Glutamatergic neuron (in vitro differentiated cells): ENCODE measurements at regions not wholly inside any gene's neighbourhood (a gene's known extent, or its start where the extent isn't known, plus 50 kb on each side); places are given as distances from the start of the nearest gene placed in this dataset.

Source experiments
- DNase-seq: peaks from one replicate; pipeline ENCODE4 v3.0.0; 2022
- H3K27ac Mint-ChIP-seq: one replicate; pipeline ENCODE4 v1.8.0; 2020; ENCODE audit warnings: mild to moderate bottlenecking, mixed read lengths, inconsistent platforms; ENCODE audit not compliant: unreplicated experiment
- H3K27me3 Mint-ChIP-seq: one replicate; pipeline ENCODE4 v1.8.0; 2020; ENCODE audit warnings: mild to moderate bottlenecking, moderate library complexity, mixed read lengths, inconsistent platforms; ENCODE audit not compliant: unreplicated experiment
- H3K36me3 Mint-ChIP-seq: one replicate; pipeline ENCODE4 v1.8.0; 2020; ENCODE audit warnings: mild to moderate bottlenecking, mixed read lengths, inconsistent platforms; ENCODE audit not compliant: unreplicated experiment
- H3K4me1 Mint-ChIP-seq: one replicate; pipeline ENCODE4 v1.8.0; 2020; ENCODE audit warnings: mild to moderate bottlenecking, low read depth, mixed read lengths, inconsistent platforms; ENCODE audit not compliant: unreplicated experiment
- H3K4me3 Mint-ChIP-seq: one replicate; pipeline ENCODE4 v1.8.0; 2020; ENCODE audit warnings: mild to moderate bottlenecking, mixed read lengths, inconsistent platforms; ENCODE audit not compliant: unreplicated experiment
- H3K9me3 Mint-ChIP-seq: one replicate; pipeline ENCODE4 v1.8.0; 2020; ENCODE audit warnings: mild to moderate bottlenecking, moderate library complexity, mixed read lengths, inconsistent platforms; ENCODE audit not compliant: unreplicated experiment
- TF ChIP-seq, protein P1 (sequence below): fragments of 200-600 bp; sonication (generic); IDR thresholded peaks from one replicate; pipeline ENCODE4 v1.5.0; 2021; ENCODE audit not compliant: partially characterized antibody, unreplicated experiment

DNA sequence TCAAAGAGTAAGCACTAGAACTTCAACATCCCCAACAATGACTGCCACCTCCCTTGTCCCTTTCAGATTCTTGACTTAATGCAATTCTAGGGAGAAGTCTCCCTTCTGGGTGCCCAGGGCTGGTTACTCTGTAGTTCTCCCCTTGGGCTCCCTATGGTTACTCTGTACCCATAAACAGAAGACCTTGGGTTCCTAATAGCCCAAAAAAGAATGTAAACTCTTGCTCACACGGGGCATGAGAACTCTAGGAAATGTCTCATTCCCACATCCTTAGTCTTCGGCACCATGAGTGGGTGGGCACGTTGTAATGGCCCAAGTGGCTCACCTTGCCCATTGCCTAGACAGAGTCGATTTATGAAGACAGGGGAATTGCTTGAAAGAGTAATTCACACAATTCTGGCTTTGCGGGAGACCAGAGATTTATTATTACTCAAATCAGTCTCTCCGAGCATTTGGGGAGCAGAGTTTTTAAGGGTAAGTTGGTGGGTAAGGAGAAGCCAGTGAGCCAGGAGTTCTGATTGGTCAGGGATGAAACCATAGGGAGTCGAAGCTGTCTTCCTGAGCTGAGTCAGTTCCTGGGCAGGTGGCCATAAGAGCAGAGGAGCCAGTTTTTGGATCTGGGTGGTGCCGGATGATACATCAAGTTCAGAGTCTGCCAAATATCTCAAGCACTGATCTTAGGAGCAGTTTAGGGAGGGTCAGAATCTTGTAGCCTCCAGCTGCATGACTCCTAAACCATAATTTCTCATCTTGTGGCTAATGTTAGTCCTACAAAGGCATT lies 61.2 kb upstream of the SIRPG start:
- no peaks in the 10 kb centered on the region for H3K36me3 Mint-ChIP-seq
- TF ChIP-seq, protein P1, sequence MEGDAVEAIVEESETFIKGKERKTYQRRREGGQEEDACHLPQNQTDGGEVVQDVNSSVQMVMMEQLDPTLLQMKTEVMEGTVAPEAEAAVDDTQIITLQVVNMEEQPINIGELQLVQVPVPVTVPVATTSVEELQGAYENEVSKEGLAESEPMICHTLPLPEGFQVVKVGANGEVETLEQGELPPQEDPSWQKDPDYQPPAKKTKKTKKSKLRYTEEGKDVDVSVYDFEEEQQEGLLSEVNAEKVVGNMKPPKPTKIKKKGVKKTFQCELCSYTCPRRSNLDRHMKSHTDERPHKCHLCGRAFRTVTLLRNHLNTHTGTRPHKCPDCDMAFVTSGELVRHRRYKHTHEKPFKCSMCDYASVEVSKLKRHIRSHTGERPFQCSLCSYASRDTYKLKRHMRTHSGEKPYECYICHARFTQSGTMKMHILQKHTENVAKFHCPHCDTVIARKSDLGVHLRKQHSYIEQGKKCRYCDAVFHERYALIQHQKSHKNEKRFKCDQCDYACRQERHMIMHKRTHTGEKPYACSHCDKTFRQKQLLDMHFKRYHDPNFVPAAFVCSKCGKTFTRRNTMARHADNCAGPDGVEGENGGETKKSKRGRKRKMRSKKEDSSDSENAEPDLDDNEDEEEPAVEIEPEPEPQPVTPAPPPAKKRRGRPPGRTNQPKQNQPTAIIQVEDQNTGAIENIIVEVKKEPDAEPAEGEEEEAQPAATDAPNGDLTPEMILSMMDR = no peak
- H3K27me3 Mint-ChIP-seq = peaks cover 5% of the 10 kb centered on the region
- no peaks in the 10 kb centered on the region for H3K4me1 Mint-ChIP-seq
- no peaks in the 10 kb centered on the region for H3K9me3 Mint-ChIP-seq
- H3K4me3 Mint-ChIP-seq = no peak overlapping the region
- no peak overlapping the region for H3K27ac Mint-ChIP-seq
- no peak for DNase-seq

DNA sequence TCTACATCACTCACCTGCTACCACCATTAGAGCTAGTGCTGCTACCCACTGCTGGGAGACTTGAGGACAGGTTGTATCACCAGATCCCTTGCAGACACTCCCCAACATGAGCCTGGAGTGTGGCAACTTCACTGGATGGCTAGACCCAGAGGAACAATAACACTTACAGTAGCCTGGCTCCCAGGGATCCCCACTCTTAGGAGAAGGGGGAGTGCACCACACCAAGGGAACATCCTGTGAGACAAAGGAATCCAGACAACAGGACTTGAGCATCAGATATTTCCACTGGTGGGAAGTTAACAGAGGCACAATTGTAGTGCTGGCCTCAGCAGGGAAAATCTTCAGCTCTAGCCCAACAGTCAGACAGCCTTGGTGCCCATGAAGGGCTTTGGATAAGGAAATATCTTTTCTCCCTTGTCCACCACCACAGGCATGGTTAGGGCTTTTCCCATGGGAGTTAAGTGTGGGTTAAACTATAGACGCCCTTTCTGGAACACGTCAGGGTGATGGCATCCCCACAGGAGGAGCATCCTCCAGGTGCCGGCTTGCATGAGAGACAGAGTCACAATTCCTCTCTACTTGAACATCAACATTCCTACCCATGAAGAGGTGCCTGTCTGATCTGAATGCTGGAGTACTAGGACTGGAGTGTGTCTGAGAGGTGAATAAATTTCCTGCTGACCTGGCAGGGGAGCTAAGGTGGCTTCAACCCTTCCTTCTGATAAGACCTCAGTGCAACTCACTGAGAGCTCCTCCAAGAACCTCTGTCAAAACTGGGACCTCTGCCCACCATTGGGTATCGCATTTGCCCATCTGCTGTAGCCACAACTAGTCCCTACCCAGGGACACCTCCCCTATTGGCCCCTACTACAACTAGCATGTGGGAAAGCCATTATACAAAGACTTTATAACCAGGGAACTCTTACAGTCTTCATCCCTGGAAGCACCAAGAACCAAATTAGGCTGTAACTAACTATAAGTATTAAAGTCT lies 55.4 kb upstream of the SIRPG start:
- no peaks in the 10 kb centered on the region for H3K4me1 Mint-ChIP-seq
- TF ChIP-seq, protein P1 = no peak
- H3K36me3 Mint-ChIP-seq = peaks cover 5% of the 10 kb centered on the region
- H3K4me3 Mint-ChIP-seq = no peak overlapping the region
- no peak overlapping the region for H3K27ac Mint-ChIP-seq
- H3K9me3 Mint-ChIP-seq = peaks cover 2% of the 10 kb centered on the region
- DNase-seq = no peak
- peaks cover 4% of the 10 kb centered on the region for H3K27me3 Mint-ChIP-seq

DNA sequence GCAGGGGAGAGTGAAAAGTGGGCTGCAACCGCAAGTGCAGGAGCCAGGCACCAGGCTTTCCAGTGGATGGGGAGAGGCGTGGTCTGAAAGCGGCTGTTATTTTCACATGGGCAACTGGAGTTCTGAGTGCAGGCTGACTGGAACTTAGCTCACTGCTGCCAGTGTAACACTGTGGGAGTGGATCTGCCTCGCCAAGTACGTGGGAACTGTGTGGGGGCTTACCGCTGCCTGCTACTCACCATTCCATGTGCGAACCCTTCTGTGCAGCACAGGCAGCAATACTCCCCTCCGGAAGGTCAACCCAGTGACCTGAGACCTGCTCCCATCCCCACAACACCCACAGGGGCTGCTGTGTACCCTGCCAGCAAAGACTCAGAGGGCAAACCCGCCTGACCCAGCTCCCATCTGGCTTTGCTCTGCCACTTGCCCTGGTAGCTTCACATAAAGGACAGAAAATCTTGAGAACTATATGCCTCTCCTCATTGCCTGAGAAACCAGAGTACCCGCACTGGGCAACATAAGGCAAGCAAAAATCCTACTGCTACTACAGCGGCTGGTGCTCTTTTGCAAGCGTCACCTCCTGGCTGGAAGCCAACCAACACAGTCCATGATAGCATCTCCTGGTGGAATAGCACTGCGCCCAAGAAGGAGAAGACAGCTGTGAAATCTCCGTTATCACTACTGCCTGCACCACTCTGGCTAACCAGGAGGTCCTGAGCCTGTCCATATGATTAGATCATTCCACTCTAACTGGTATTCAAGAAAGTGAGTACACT lies 54.4 kb upstream of the SIRPG start:
- no peak for DNase-seq
- H3K4me1 Mint-ChIP-seq = no peaks in the 10 kb centered on the region
- H3K9me3 Mint-ChIP-seq = peaks cover 2% of the 10 kb centered on the region
- H3K4me3 Mint-ChIP-seq = no peak overlapping the region
- peaks cover 5% of the 10 kb centered on the region for H3K36me3 Mint-ChIP-seq
- H3K27me3 Mint-ChIP-seq = peaks cover 4% of the 10 kb centered on the region
- TF ChIP-seq, protein P1 = no peak
- no peak overlapping the region for H3K27ac Mint-ChIP-seq

DNA sequence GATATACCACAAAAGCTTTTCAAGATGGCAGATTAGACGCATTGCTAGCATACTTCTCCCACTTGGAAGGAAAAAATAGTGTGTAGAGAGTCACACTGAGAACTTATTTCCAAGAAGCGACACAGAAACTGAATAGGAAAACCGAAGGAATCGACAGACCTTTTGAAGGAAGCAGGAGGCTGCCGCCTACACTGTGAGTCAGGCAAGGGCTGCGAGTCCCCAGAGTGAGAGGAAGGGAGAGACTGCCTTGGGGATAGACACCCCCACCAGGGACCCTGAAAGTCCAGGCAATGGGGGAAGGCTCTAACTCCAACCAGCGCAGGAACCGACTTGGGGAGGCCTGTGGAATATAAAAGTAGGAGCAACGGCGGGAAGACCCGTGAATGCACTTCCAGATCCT lies 53.7 kb upstream of the SIRPG start:
- Mint-ChIP-seq H3K4me3 (no peak overlapping the region), H3K36me3 (peaks cover 5% of the 10 kb centered on the region), H3K4me1 (no peaks in the 10 kb centered on the region), H3K27me3 (peaks cover 3% of the 10 kb centered on the region), H3K27ac (no peak overlapping the region), H3K9me3 (peaks cover 2% of the 10 kb centered on the region)
- no peak for DNase-seq
- TF ChIP-seq, protein P1 = no peak
